GM18951 (cell line): ENCODE measurements at regions not wholly inside any gene's neighbourhood (a gene's known extent, or its start where the extent isn't known, plus 50 kb on each side); places are given as distances from the start of the nearest gene placed in this dataset.

ENCODE experiments used
- POLR2A ChIP-seq: IDR thresholded peaks from 4 replicates; pipeline ENCODE4 v1.6.1; 2011; ENCODE audit warnings: mild to moderate bottlenecking; ENCODE audit not compliant: insufficient read length, insufficient read depth; ENCODE audit errors: extremely low read depth
- in situ Hi-C: fragments of 300-500 bp; cut with MboI; formaldehyde crosslinking; loops from one replicate; pipeline ENCODE4 v1.12.0; 2022; ENCODE audit warnings: low sequenced_read_pairs, mixed read lengths, inconsistent platforms; ENCODE audit not compliant: unreplicated experiment

- no peak for TF ChIP-seq POLR2A
- in situ Hi-C loops, result no loop called here
Observed at GRCh38 chr10:110397856-110398255, 93.1 kb upstream of the SMNDC1 start.

GRCh38 chr10:110398419-110399105, 93.8 kb upstream of the SMNDC1 start:
- no peak for TF ChIP-seq POLR2A
- in situ Hi-C loops, result no loop called here

GRCh38 chr10:110399106-110399964, 94.6 kb upstream of the SMNDC1 start:
- in situ Hi-C loops, result no loop called here
- no peak for TF ChIP-seq POLR2A

GRCh38 chr10:110399965-110400933, 95.5 kb upstream of the SMNDC1 start:
- in situ Hi-C loops, result no loop called here
- TF ChIP-seq POLR2A, result no peak

GRCh38 chr10:110401401-110402076, 96.2 kb upstream of the DUSP5 start:
- no peak for TF ChIP-seq POLR2A

GRCh38 chr10:110402077-110402416, 95.7 kb upstream of the DUSP5 start:
- in situ Hi-C loops, result no loop called here
- no peak for TF ChIP-seq POLR2A

More at GRCh38 chr10:110401401-110402076, 96.2 kb upstream of the DUSP5 start:
- in situ Hi-C loops, result no loop called here

- in situ Hi-C loops, result no loop called here
- no peak for TF ChIP-seq POLR2A
Observed at GRCh38 chr10:110403593-110403992, 94.1 kb upstream of the DUSP5 start.

- TF ChIP-seq POLR2A, result no peak
- in situ Hi-C loops, result no loop called here
Observed at GRCh38 chr10:110404413-110404812, 93.3 kb upstream of the DUSP5 start.

- no peak for TF ChIP-seq POLR2A
- in situ Hi-C loops, result no loop called here
Observed at GRCh38 chr10:110404825-110405224, 92.9 kb upstream of the DUSP5 start.

- TF ChIP-seq POLR2A, result no peak
- in situ Hi-C loops, result no loop called here
Observed at GRCh38 chr10:110405380-110405779, 92.3 kb upstream of the DUSP5 start.

- in situ Hi-C loops, result no loop called here
- no peak for TF ChIP-seq POLR2A
Observed at GRCh38 chr10:110407301-110408170, 90.2 kb upstream of the DUSP5 start.
